A673 (cell line): ENCODE measurements at regions not wholly inside any gene's neighbourhood (a gene's known extent, or its start where the extent isn't known, plus 50 kb on each side); places are given as distances from the start of the nearest gene placed in this dataset.

ENCODE experiments used
- BruUV-seq: library from RNA; stranded (reverse); fragments of 400-500 nt; replicated peaks from 2 replicates; lab custom pipeline; 2021; lab: Mats Ljungman, UMichigan
- CTCF ChIA-PET: fragments of 300-600 bp; sonication (Branson Sonifier 250); formaldehyde crosslinking; loops from one replicate; lab custom pipeline; 2022; ENCODE audit warnings: antibody characterized with exemption; lab: Charles Lee
- POLR2A ChIA-PET: fragments of 300-600 bp; sonication (Branson Sonifier 250); formaldehyde crosslinking; loops from one replicate; lab custom pipeline; 2022; ENCODE audit warnings: antibody characterized with exemption; ENCODE audit not compliant: low non-redundant PET; lab: Charles Lee
- DNase-seq: peaks from one replicate; pipeline ENCODE4 v3.0.0-alpha.2; 2015; ENCODE audit warnings: low spot score
- H3K27ac ChIP-seq: fragments of 200-600 bp; sonication (generic); 2 replicates; pipeline ENCODE4 v1.5.1; 2016; ENCODE audit warnings: mixed run types, low read depth, mild to moderate bottlenecking, mixed read lengths, antibody characterized with exemption, low read length; ENCODE audit not compliant: poor library complexity, severe bottlenecking
- H3K27me3 ChIP-seq: fragments of 200-600 bp; sonication (generic); replicated peaks from 2 replicates; pipeline ENCODE4 v1.6.1; 2017; ENCODE audit warnings: mixed run types, low read depth, mild to moderate bottlenecking, mixed read lengths, antibody characterized with exemption, low read length; ENCODE audit not compliant: insufficient read depth, poor library complexity
- H3K36me3 ChIP-seq: fragments of 200-600 bp; sonication (generic); 2 replicates; pipeline ENCODE4 v1.6.1; 2016; ENCODE audit warnings: mixed run types, mild to moderate bottlenecking, mixed read lengths, antibody characterized with exemption, low read length; ENCODE audit not compliant: insufficient read depth, poor library complexity, severe bottlenecking
- H3K4me1 ChIP-seq: fragments of 200-600 bp; sonication (generic); 2 replicates; pipeline ENCODE4 v1.6.1; 2017; ENCODE audit warnings: mixed run types, mild to moderate bottlenecking, mixed read lengths, antibody characterized with exemption, low read length; ENCODE audit not compliant: insufficient read depth, poor library complexity, severe bottlenecking
- H3K4me3 ChIP-seq: fragments of 200-600 bp; sonication (generic); 2 replicates; pipeline ENCODE4 v1.5.1; 2016; ENCODE audit warnings: low read depth, mixed run types, mild to moderate bottlenecking, mixed read lengths, low read length; ENCODE audit not compliant: poor library complexity, severe bottlenecking
- H3K9me3 ChIP-seq: fragments of 200-600 bp; sonication (generic); 2 replicates; pipeline ENCODE4 v1.6.1; 2016; ENCODE audit warnings: mixed run types, low read depth, mild to moderate bottlenecking, mixed read lengths, antibody characterized with exemption, low read length; ENCODE audit not compliant: poor library complexity, severe bottlenecking
- CTCF ChIP-seq: fragments of 300-800, 200-600 bp; sonication (generic); conservative IDR thresholded peaks from 2 replicates; pipeline ENCODE4 v1.5.1; 2017; ENCODE audit warnings: low read depth, mild to moderate bottlenecking, antibody characterized with exemption, low read length, moderate library complexity, mixed read lengths
- EZH2 ChIP-seq: fragments of 200-600 bp; sonication (generic); IDR thresholded peaks from 2 replicates; pipeline ENCODE4 v1.6.1; 2017; ENCODE audit warnings: borderline replicate concordance, low read depth, mild to moderate bottlenecking, mixed read lengths, antibody characterized with exemption, low read length; ENCODE audit not compliant: poor library complexity, severe bottlenecking
- intact Hi-C: fragments of 100-400 bp; cut with micrococcal nuclease; formaldehyde crosslinking; loops from one replicate; pipeline ENCODE4 v1.10.0; 2022; ENCODE audit not compliant: unreplicated experiment

- peaks cover 3% of the 10 kb centered on the region for H3K27me3 ChIP-seq
- intact Hi-C loops: no loop called here
- no peak for DNase-seq
- POLR2A ChIA-PET: interaction anchor here (0.6 kb wide), 1 partner anchor 28 kb away, joined by 7 read pairs; no protein-coding TSS in a partner anchor
- H3K4me1 ChIP-seq: no peaks in the 10 kb centered on the region
- H3K36me3 ChIP-seq: no peaks in the 10 kb centered on the region
- no peaks in the 10 kb centered on the region for H3K9me3 ChIP-seq
- CTCF ChIA-PET: no interaction called here
- no TSS peak for BruUV-seq
- H3K27ac ChIP-seq: no peak overlapping the region
- TF ChIP-seq EZH2: no peak
- no peak for TF ChIP-seq CTCF
- H3K4me3 ChIP-seq: no peak overlapping the region
These were observed 83.0 kb downstream of the ISX start for GRCh38 chr22:35148866-35149548.

GRCh38 chr22:35150183-35151107 is 84.5 kb downstream of the ISX start:
- Histone ChIP-seq H3K4me3 (no peak overlapping the region), H3K4me1 (no peaks in the 10 kb centered on the region), H3K27me3 (peaks cover 3% of the 10 kb centered on the region), H3K27ac (no peak overlapping the region), H3K36me3 (no peaks in the 10 kb centered on the region), H3K9me3 (no peaks in the 10 kb centered on the region)
- ChIA-PET CTCF (interaction anchor here (0.7 to 1.3 kb wide), 7 partner anchors 9 to 735 kb away, joined by 3 to 12 read pairs (median 4); no protein-coding TSS in a partner anchor), POLR2A (no interaction called here)
- BruUV-seq: no TSS peak
- peak; percentile 61 for DNase-seq
- intact Hi-C loops: loop anchor here (5.0 to 10.0 kb wide), 2 partner anchors 736 to 1848 kb away; no protein-coding TSS in a partner anchor
- no peak for TF ChIP-seq EZH2
- peak; percentile 92 for TF ChIP-seq CTCF

GRCh38 chr22:35152316-35152715 is 86.4 kb downstream of the ISX start:
- no peak for TF ChIP-seq CTCF
- TF ChIP-seq EZH2: no peak
- DNase-seq: no peak
- Histone ChIP-seq H3K4me1 (no peaks in the 10 kb centered on the region), H3K9me3 (no peaks in the 10 kb centered on the region), H3K36me3 (no peaks in the 10 kb centered on the region), H3K27ac (no peak overlapping the region), H3K4me3 (no peak overlapping the region), H3K27me3 (no peaks in the 10 kb centered on the region)
- ChIA-PET CTCF (no interaction called here), POLR2A (no interaction called here)
- intact Hi-C loops: loop anchor here (5.0 to 10.0 kb wide), 2 partner anchors 738 to 1850 kb away; no protein-coding TSS in a partner anchor
- BruUV-seq: no TSS peak
